GM12878 (cell line): ENCODE measurements at regions not wholly inside any gene's neighbourhood (a gene's known extent, or its start where the extent isn't known, plus 50 kb on each side); places are given as distances from the start of the nearest gene placed in this dataset.

Experiments
- ATAC-seq: fragments of 200-7000 bp; cut with Tn5 transposase; 3 replicates; pipeline ENCODE4 v1.9.1; 2020; ENCODE audit warnings: mild to moderate bottlenecking, moderate library complexity
- BruUV-seq: library from RNA; stranded (reverse); fragments of 400-500 nt; replicated peaks from 2 replicates; lab custom pipeline; 2021; lab: Mats Ljungman, UMichigan
- CTCF ChIA-PET: fragments of 300-600 bp; sonication (Branson Sonifier 250); formaldehyde crosslinking; extraction: SDS; loops from one replicate; lab custom pipeline; 2021; ENCODE audit warnings: inconsistent platforms; lab: Yijun Ruan, JAX
- POLR2A ChIA-PET: fragments of 350-600 bp; formaldehyde crosslinking; extraction: SDS; loops from one replicate; lab custom pipeline; 2021; ENCODE audit warnings: inconsistent platforms; lab: Charles Lee
- RAD21 ChIA-PET: fragments of 300-600 bp; sonication (Branson Sonifier 250); formaldehyde crosslinking; loops from one replicate; lab custom pipeline; 2023; ENCODE audit warnings: antibody characterized with exemption; ENCODE audit not compliant: unreplicated experiment; lab: Charles Lee
- SMC1A ChIA-PET: fragments of 300-600 bp; sonication (Branson Sonifier 250); formaldehyde crosslinking; loops from one replicate; lab custom pipeline; 2023; ENCODE audit not compliant: unreplicated experiment, uncharacterized antibody; lab: Charles Lee
- DNase-seq: peaks from one replicate; pipeline ENCODE4 v3.0.0-alpha.2; 2011; ENCODE audit warnings: low read depth, low spot score
- FAIRE-seq: peaks from 3 replicates; lab custom pipeline; 2011; peaks lifted over from hg19 to GRCh38; lab: Jason Lieb, UNC
- H2AFZ ChIP-seq: 2 replicates; pipeline ENCODE4 v1.6.0; 2011; ENCODE audit warnings: low read depth, low read length, control low read depth; ENCODE audit not compliant: control insufficient read depth
- H3K27ac ChIP-seq: 2 replicates; pipeline ENCODE4 v1.5.1; 2011; ENCODE audit warnings: control low read depth; ENCODE audit not compliant: control insufficient read depth, insufficient read depth
- H3K27me3 ChIP-seq, 2 experiments: replicated peaks in 1 of 2; 2 replicates each; pipeline versions ENCODE4 v1.6.0 to v1.6.1; 2011; ENCODE audit warnings: low read length in 1 of 2; ENCODE audit not compliant: control insufficient read depth in 2 of 2, insufficient read depth in 2 of 2
- H3K36me3 ChIP-seq, 2 experiments: 2 replicates each; pipeline ENCODE4 v1.5.1; 2011; ENCODE audit warnings: low read length in 1 of 2; ENCODE audit not compliant: control insufficient read depth in 2 of 2, insufficient read depth in 2 of 2
- H3K4me1 ChIP-seq: 2 replicates; pipeline ENCODE4 v1.6.1; 2011; ENCODE audit warnings: mild to moderate bottlenecking, low read length, moderate library complexity, mixed read lengths; ENCODE audit not compliant: control insufficient read depth, insufficient read depth
- H3K4me2 ChIP-seq: 2 replicates; pipeline ENCODE4 v1.6.0; 2011; ENCODE audit warnings: control low read depth; ENCODE audit not compliant: control insufficient read depth, insufficient read depth
- H3K4me3 ChIP-seq: fragments of 200-600 bp; sonication (generic); 2 replicates; pipeline ENCODE4 v1.5.1; 2016
- H3K79me2 ChIP-seq: 2 replicates; pipeline ENCODE4 v1.6.0; 2011; ENCODE audit warnings: low read length; ENCODE audit not compliant: control insufficient read depth, insufficient read depth
- H3K9ac ChIP-seq: 2 replicates; pipeline ENCODE4 v1.8.0; 2011; ENCODE audit warnings: low read length, control low read depth, mixed read lengths; ENCODE audit not compliant: control insufficient read depth, insufficient read depth
- H3K9me3 ChIP-seq: replicated peaks from 3 replicates; pipeline ENCODE4 v1.5.1; 2011; ENCODE audit warnings: mild to moderate bottlenecking, low read length; ENCODE audit not compliant: control insufficient read depth, insufficient read depth
- H4K20me1 ChIP-seq: 2 replicates; pipeline ENCODE4 v1.6.0; 2011; ENCODE audit not compliant: control insufficient read depth, insufficient read depth
- CBFB ChIP-seq: IDR thresholded peaks from 2 replicates; pipeline ENCODE4 v1.6.1; 2016; ENCODE audit warnings: antibody characterized with exemption, low read depth
- CHD4 ChIP-seq: fragments of 200-600 bp; sonication (generic); IDR thresholded peaks from 2 replicates; pipeline ENCODE4 v1.6.1; 2016; ENCODE audit warnings: mild to moderate bottlenecking
- FOS ChIP-seq: IDR thresholded peaks from 3 replicates; pipeline ENCODE4 v1.6.1; 2011; ENCODE audit warnings: borderline replicate concordance; ENCODE audit not compliant: insufficient read length; ENCODE audit errors: extremely low read depth
- FOXK2 ChIP-seq: fragments of 450-650 bp; IDR thresholded peaks from 2 replicates; pipeline ENCODE4 v1.6.1; 2017; ENCODE audit warnings: mild to moderate bottlenecking, moderate library complexity
- HDAC2 ChIP-seq: fragments of 200-600 bp; sonication (generic); IDR thresholded peaks from 2 replicates; pipeline ENCODE4 v1.6.1; 2017
- IRF3 ChIP-seq: fragments of 450-650 bp; IDR thresholded peaks from 2 replicates; pipeline ENCODE4 v1.6.1; 2014; ENCODE audit warnings: mild to moderate bottlenecking
- IRF4 ChIP-seq: IDR thresholded peaks from 2 replicates; pipeline ENCODE4 v1.6.1; 2011; ENCODE audit warnings: low read depth, low read length
- KDM1A ChIP-seq: fragments of 200-600 bp; sonication (generic); IDR thresholded peaks from 2 replicates; pipeline ENCODE4 v1.6.1; 2016; ENCODE audit warnings: borderline replicate concordance
- MTA3 ChIP-seq: IDR thresholded peaks from 2 replicates; pipeline ENCODE4 v1.6.1; 2012; ENCODE audit warnings: low read length, inconsistent platforms, borderline replicate concordance
- NFYA ChIP-seq: IDR thresholded peaks from 2 replicates; pipeline ENCODE4 v1.6.1; 2011; ENCODE audit warnings: low read depth, mild to moderate bottlenecking, low read length, improper control_type of control experiment, borderline replicate concordance
- POLR2A ChIP-seq: IDR thresholded peaks from 2 replicates; pipeline ENCODE4 v1.6.1; 2011; ENCODE audit warnings: low read depth, mild to moderate bottlenecking, low read length
- RELA ChIP-seq: fragments of 450-650 bp; IDR thresholded peaks from 2 replicates; pipeline ENCODE4 v1.8.0; 2014; ENCODE audit warnings: borderline replicate concordance; ENCODE audit not compliant: partially characterized antibody
- RFX5 ChIP-seq: IDR thresholded peaks from 2 replicates; pipeline ENCODE4 v1.6.1; 2011; ENCODE audit warnings: low read depth, low read length, improper control_type of control experiment
- SMC3 ChIP-seq: IDR thresholded peaks from 2 replicates; pipeline ENCODE4 v1.6.1; 2011; ENCODE audit warnings: low read length, improper control_type of control experiment, borderline replicate concordance
- WGBS: methylation state at CpG from one replicate; pipeline ENCODE4 v1.1.6; 2016; ENCODE audit warnings: low lambda C conversion rate; ENCODE audit not compliant: insufficient replicate concordance, insufficient coverage; ENCODE audit errors: missing lambda C conversion rate; 5-methylcytosine and 5-hydroxymethylcytosine counted together
- in situ Hi-C: fragments of 300-500 bp; cut with MboI; formaldehyde crosslinking; loops from 9 replicates; pipeline ENCODE4 v1.14.3; 2018; ENCODE audit warnings: mixed read lengths
- intact Hi-C: fragments of 100-400 bp; cut with micrococcal nuclease; formaldehyde crosslinking; loops from one replicate; pipeline ENCODE4 v1.14.2; 2022; ENCODE audit not compliant: unreplicated experiment
- TF ChIP-seq, protein P1 (sequence below): IDR thresholded peaks from 2 replicates; pipeline ENCODE4 v1.6.1; 2012; ENCODE audit warnings: low read depth, low read length, improper control_type of control experiment
- TF ChIP-seq, protein P2 (sequence below): fragments of 450-650 bp; IDR thresholded peaks from 2 replicates; pipeline ENCODE4 v1.6.1; 2017; ENCODE audit warnings: mild to moderate bottlenecking

- ChIA-PET RAD21 (no interaction called here), POLR2A (interaction anchor here (0.5 kb wide), 1 partner anchor 502 kb away, joined by 3 read pairs; no protein-coding TSS in a partner anchor), CTCF (interaction anchor here (1.4 kb wide), 1 partner anchor 9 kb away, joined by 3 read pairs; no protein-coding TSS in a partner anchor), SMC1A (no interaction called here)
- no peak overlapping the region for H3K4me2 ChIP-seq
- intact Hi-C loops = no loop called here
- no peak for DNase-seq
- ATAC-seq = no peak
- no peak overlapping the region for H2AFZ ChIP-seq
- no peaks in the 10 kb centered on the region for H3K9me3 ChIP-seq
- no peak overlapping the region for H3K4me3 ChIP-seq
- no peaks in the 10 kb centered on the region for H3K36me3 ChIP-seq
- H3K9ac ChIP-seq = no peak overlapping the region
- no peak for TF ChIP-seq CBFB
- no peak for TF ChIP-seq NFYA
- no peak for TF ChIP-seq MTA3
- TF ChIP-seq IRF4 = no peak
- no peak for TF ChIP-seq FOS
- TF ChIP-seq, protein P1, sequence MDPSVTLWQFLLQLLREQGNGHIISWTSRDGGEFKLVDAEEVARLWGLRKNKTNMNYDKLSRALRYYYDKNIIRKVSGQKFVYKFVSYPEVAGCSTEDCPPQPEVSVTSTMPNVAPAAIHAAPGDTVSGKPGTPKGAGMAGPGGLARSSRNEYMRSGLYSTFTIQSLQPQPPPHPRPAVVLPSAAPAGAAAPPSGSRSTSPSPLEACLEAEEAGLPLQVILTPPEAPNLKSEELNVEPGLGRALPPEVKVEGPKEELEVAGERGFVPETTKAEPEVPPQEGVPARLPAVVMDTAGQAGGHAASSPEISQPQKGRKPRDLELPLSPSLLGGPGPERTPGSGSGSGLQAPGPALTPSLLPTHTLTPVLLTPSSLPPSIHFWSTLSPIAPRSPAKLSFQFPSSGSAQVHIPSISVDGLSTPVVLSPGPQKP = no peak
- no peak for TF ChIP-seq HDAC2
- no peak for TF ChIP-seq POLR2A
- no peak for TF ChIP-seq KDM1A
- no peak for TF ChIP-seq IRF3
- TF ChIP-seq CHD4 = no peak
- no peak for TF ChIP-seq FOXK2
- no peak for TF ChIP-seq SMC3
- TF ChIP-seq, protein P2, sequence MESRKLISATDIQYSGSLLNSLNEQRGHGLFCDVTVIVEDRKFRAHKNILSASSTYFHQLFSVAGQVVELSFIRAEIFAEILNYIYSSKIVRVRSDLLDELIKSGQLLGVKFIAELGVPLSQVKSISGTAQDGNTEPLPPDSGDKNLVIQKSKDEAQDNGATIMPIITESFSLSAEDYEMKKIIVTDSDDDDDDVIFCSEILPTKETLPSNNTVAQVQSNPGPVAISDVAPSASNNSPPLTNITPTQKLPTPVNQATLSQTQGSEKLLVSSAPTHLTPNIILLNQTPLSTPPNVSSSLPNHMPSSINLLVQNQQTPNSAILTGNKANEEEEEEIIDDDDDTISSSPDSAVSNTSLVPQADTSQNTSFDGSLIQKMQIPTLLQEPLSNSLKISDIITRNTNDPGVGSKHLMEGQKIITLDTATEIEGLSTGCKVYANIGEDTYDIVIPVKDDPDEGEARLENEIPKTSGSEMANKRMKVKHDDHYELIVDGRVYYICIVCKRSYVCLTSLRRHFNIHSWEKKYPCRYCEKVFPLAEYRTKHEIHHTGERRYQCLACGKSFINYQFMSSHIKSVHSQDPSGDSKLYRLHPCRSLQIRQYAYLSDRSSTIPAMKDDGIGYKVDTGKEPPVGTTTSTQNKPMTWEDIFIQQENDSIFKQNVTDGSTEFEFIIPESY = no peak
- no peak for TF ChIP-seq RELA
- no peak for TF ChIP-seq RFX5
- no TSS peak for BruUV-seq
- WGBS = 0% methylated on average over 1 of the region's 1 CpG
- H3K79me2 ChIP-seq = no peaks in the 10 kb centered on the region
- no peaks in the 10 kb centered on the region for H4K20me1 ChIP-seq
- in situ Hi-C loops = no loop called here
- H3K27me3 ChIP-seq = no peaks in the 10 kb centered on the region
- no peaks in the 10 kb centered on the region for H3K4me1 ChIP-seq
- H3K27ac ChIP-seq = no peak overlapping the region
- FAIRE-seq = no peak
Measured at GRCh38 chr3:154786724-154787123, 293.4 kb upstream of the MME start.
